SHP77 (cell line): ENCODE measurements at regions not wholly inside any gene's neighbourhood (a gene's known extent, or its start where the extent isn't known, plus 50 kb on each side); places are given as distances from the start of the nearest gene placed in this dataset.
"Not testable (repeated sequence)": the region's sequence is repeated elsewhere in the genome, so short reads cannot be mapped to it uniquely, and the experiment has no call there.

Experiments
- DNase-seq, 2 experiments: peaks; one replicate each; lab custom pipeline; 2025; lab: John Stamatoyannopoulos, UW

- peak in 1 of 2 experiments; percentile 24 for DNase-seq
Measured at GRCh38 chr12:113726254-113726819, 239.8 kb downstream of the RBM19 start.

DNA sequence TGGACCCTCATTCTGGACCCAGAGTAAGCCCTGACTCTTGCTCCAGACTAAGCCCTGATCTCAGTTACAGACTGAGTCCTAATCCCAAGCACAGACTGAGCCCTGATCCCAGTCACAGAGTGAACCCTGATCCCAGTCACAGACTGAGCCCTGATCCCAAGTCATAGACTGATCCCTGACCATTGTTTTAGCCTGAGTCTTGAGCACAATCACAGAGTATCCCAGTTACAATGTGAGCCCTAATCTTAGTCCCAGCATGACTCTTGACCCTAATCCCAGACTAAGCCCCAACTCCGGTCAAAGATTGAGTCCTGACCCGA, 240.6 kb downstream of the RBM19 start:
- no peak for DNase-seq

- DNase-seq = peak; percentile 28 to 72
Measured at GRCh38 chr12:113724794-113725556, 241.2 kb downstream of the RBM19 start.

DNA sequence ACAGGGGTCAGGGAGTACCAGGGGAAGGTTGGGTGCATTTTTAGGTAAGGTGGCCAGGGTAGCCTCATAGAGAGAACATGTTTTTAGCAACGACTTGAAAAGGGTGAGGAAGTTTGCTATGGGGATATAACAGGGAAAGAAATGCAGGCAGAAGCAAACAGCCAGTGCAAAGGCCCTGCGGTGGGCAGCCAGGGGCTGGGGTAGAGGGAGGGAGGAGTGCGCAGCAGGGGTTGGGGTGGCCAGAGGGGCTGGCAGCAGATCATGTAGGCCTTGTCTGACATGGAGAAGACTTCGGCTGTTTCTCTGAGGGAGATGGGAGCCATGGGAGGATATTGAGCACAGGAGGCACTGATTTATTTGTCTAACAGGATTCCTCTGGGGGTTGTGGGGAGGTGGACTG, 242.5 kb downstream of the RBM19 start:
- DNase-seq = no peak

GRCh38 chr12:113722747-113723146, 243.4 kb downstream of the RBM19 start:
- DNase-seq = no peak

- no peak for DNase-seq
Measured at GRCh38 chr12:113720629-113721028, 245.5 kb downstream of the RBM19 start.

DNA sequence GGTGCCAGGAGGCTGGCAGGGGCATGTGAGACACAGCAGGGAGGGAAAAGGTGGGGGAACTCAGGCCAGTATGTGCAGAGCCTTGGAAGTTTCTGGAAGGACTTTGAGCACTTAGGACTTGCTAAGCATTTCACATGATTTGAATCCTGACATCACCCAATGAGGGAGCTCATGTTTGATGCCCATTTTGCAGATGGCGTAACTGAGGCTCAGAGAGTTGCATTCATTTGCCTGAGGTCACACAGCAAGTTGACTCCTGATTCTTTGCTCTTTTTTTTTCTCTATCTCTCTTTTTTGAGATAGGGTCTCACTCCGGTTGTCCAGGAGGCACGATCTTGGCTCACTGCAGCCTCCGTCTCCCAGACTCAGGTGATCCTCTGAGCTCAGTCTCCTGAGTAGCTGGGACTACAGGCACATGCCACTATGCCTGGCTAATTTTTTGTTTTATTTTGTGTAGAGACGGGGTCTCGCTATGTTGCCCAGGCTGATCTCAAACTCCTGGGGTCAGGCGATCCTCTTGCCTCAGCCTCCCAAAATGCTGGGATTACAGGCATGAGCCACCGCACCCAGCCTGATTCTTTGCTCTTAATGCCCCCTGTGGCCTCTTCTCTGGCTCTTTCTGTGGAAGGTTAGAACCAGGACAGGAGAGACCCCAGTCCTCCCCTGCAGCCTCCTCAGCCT, 246.1 kb downstream of the RBM19 start:
- DNase-seq = no peak

- DNase-seq = no peak
Measured at GRCh38 chr12:113713156-113713555, 241.5 kb upstream of the LHX5 start.

GRCh38 chr12:113712481-113712880, 240.8 kb upstream of the LHX5 start:
- no peak for DNase-seq

DNA sequence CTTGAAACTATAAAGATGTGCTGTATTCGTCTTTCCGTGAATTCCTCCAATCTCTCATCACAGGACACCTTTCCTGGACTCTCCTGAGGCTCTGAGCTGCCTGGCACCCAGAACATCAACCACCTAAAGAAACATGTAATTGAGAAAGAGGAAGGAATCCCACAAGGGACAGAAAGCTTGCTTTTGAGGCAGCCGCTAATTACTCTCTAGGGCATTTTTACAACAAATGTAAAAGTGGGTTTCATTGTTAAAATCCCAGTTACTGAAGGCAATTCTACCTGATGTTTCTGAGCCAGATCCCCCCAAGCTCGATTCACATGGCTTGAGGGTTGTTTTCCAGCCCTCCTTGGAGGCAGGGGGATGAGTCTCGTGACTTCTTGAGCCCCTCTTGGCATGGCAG, 238.5 kb upstream of the LHX5 start:
- DNase-seq = no peak

GRCh38 chr12:113709456-113709855, 237.8 kb upstream of the LHX5 start:
- no peak for DNase-seq

DNA sequence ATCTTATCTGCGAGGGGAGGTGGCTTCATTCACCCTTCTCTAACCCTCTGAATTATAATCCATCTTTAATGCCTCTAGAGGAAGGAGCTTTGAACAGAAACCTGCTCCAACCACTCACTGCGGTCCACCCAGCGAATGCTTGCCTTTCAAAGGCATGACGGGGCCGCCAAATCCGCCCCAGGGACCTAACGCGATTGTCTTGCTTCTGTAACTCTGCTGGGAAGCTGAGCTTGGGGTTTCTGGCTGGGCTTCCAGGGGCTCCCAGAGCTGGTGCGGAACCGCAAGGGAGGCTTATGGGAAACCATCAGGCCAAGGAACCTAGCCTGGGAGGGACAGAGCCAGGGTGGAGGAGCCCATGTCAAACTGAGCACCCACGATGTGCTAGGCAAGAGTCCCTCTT, 231.2 kb upstream of the LHX5 start:
- DNase-seq = no peak

DNA sequence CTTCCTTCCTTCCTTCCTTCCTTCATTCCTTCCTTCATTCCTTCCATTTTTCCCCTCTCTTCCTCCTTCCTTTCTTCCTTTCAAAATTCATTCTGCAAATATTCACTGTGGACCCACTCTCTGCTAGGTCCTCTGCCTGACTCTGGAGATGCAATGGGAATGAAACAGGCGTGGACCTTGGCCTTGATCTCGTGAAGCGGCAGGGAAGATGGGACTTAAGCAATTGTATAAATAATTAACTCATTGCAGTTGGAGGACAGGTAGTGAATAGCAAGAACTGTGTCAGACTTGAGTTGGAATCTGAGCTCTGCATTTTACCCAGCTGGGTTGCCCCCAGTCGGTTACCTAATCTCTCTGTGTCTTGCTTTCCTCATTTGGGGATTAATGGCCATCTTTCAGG, 230.6 kb upstream of the LHX5 start:
- no peak for DNase-seq

DNA sequence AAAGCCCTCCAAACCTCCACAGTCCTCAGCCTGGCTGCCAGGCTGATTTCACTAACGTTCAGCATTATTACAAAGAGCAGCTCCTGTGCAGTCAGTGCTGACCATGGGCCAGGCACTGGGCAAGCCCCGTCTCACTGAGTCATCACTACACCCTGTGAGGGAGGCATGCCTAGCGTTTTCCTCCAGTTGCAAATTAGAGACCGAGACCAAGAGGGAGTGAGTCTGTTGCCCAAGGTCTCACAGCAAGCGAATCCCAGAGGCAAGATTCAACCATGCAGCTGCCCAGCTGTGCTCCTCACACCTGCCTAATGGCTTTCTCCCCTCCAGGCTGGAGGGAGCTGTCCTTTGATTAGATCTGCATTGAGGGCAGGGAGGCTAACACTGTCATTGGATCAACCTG, 229.3 kb upstream of the LHX5 start:
- peak in 1 of 2 experiments; percentile 25 for DNase-seq

DNA sequence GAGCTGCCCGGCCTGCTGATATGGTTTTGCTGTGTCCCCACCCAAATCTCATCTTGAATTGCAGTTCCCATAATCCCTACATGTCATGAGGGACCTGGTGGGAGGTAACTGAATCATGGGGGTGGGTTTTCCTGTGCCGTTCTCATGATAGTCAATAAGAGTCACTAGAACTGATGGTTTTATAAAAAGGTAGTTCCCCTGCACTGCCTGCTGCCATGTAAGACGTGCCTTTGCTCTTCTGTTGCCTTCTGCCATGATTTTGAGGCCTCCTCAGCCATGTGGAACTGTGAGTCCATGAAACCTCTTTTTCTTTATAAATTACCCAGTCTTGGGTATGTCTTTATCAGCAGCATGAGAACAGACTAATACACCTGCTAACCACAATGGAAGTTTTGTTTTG, 228.3 kb upstream of the LHX5 start:
- DNase-seq = not testable (repeated sequence)

- no peak for DNase-seq
Measured at GRCh38 chr12:113698510-113698858, 226.8 kb upstream of the LHX5 start.

DNA sequence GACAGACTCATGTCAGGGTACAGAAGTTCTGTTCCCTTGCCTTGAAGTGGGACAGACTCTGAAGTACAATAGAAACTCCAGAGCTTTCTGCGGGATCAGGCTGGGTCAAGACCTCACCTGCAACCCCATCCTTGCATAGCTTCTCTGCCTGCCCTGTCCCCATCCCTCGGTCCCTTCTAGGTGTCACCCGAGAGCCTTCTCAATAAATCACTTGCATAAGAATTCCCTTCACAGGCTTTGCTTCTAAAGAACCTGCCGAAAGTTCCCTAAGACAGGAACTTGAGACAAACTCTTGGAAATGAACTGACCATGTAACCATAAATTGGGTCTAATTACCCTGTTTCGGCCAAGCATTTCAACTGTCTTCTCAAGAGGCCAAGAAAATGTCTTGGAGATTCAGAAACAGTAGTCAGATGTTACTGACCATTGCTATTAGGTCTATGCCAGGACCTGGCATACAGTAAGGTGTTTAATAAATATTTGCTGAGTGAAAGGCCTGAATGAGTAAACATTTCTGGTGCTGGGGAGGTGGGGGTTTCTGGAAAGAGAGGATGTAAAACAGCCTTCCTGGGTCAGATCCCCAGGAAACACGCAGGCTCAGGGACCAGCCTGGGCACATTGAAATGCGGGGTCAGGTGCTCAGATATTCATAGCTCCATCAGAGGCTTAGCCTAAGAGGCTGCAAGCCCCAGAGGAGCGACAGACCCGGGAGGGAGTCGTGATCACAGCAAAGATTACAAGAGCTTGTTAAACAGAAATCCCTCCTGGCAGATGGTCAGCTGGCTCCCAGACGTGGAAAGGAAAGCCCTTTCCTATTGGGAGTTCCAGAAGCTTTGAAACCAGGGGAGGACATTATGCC, 226.2 kb upstream of the LHX5 start:
- peak; percentile 60 to 83 for DNase-seq

DNA sequence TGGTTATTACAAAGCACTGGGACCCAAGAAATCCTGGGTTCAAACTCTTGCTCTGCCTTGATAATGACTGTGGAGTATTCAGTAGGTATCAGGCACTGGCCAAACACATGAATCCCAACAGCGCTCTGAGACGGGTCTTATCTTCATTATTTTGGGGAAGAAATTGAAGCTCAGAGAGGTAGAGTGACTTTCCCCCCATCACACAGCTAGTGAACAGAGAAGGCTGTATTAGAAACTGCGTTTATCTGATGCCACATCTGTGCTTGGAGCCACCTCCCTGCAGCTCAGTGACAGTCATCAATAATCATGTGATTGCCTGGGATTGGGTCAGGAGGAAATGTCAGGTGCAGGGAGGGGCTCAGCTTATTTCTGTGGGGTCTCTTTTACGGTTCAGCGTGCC, 225.4 kb upstream of the LHX5 start:
- DNase-seq = no peak

GRCh38 chr12:113693693-113694092, 222.0 kb upstream of the LHX5 start:
- DNase-seq = no peak

DNA sequence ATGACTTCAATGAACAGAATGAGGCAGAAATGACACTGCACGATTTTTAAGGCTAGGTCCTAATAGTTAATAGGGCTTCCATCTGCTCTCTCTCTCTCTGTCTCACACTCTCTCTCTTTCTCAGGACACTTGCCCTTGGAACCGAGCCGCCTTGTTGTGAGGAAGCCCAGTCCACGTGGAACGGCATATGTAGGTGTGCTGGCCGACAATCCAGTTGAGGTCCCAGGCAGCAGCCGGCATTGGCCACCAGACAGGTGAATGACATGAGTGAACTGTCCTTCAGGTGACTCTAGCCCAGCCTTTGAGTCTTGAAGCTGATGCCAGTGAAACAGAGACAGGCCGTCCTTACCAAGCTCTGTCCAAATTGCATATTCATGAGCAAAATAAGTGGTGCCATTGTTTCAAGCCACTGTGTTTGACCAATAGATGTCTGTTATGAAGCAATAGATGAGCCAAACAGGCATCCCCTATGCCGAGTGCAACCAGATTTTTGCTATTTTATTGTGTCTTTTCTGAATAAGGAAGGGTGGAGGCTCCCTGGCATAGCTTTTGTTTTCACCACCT, 217.5 kb upstream of the LHX5 start:
- DNase-seq = no peak

- no peak for DNase-seq
Measured at GRCh38 chr12:113688313-113688712, 216.6 kb upstream of the LHX5 start.
